ENCODE measurements at regions not wholly inside any gene's neighbourhood (a gene's known extent, or its start where the extent isn't known, plus 50 kb on each side); places are given as distances from the start of the nearest gene placed in this dataset.

GRCh38 chr10:28926932-28927331 lies 249.6 kb downstream of the BAMBI start:
- no peak overlapping the region for H3K4me3 ChIP-seq
- H3K9me3 ChIP-seq: no peaks in the 10 kb centered on the region
- TF ChIP-seq POLR2AphosphoS5 (IDR thresholded peaks at IDR 0.05): no peak
- no peak for TF ChIP-seq EP300 (IDR thresholded peaks at IDR 0.05)
- H3K36me3 ChIP-seq: no peaks in the 10 kb centered on the region
- WGBS: 93% methylated on average over 3 of the region's 3 CpGs
- DNase-seq (ENCODE audit: low spot score in 2 of 2): no peak
- no peak overlapping the region for H3K27ac ChIP-seq
- peaks cover 14% of the 10 kb centered on the region for H3K27me3 ChIP-seq
- no peaks in the 10 kb centered on the region for H3K4me1 ChIP-seq

- WGBS: 87% methylated on average over 2 of the region's 2 CpGs
- H3K9me3 ChIP-seq: no peaks in the 10 kb centered on the region
- TF ChIP-seq POLR2AphosphoS5 (IDR thresholded peaks at IDR 0.05): no peak
- TF ChIP-seq POLR2A (IDR thresholded peaks at IDR 0.05): no peak
- TF ChIP-seq EP300 (IDR thresholded peaks at IDR 0.05): no peak
- no peak for TF ChIP-seq CTCF (IDR thresholded peaks at IDR 0.05)
- DNase-seq (ENCODE audit: low spot score in 2 of 2): no peak
- no peaks in the 10 kb centered on the region for H3K36me3 ChIP-seq
- no peak overlapping the region for H3K4me3 ChIP-seq
- peaks cover 11% of the 10 kb centered on the region for H3K27me3 ChIP-seq
- no peaks in the 10 kb centered on the region for H3K4me1 ChIP-seq
- no peak overlapping the region for H3K27ac ChIP-seq
Measured at GRCh38 chr10:28928484-28928883, 251.2 kb downstream of the BAMBI start.

- 92% methylated on average over 3 of the region's 3 CpGs for WGBS
- TF ChIP-seq POLR2A (IDR thresholded peaks at IDR 0.05): no peak
- no peak for TF ChIP-seq POLR2AphosphoS5 (IDR thresholded peaks at IDR 0.05)
- TF ChIP-seq CTCF (IDR thresholded peaks at IDR 0.05): no peak
- no peak for TF ChIP-seq EP300 (IDR thresholded peaks at IDR 0.05)
Measured at GRCh38 chr10:28929942-28930341, 252.6 kb downstream of the BAMBI start.

GRCh38 chr10:28930514-28931495 lies 253.5 kb downstream of the BAMBI start:
- no peaks in the 10 kb centered on the region for H3K27me3 ChIP-seq
- TF ChIP-seq POLR2A (IDR thresholded peaks at IDR 0.05) (no peak), POLR2AphosphoS5 (IDR thresholded peaks at IDR 0.05) (no peak), CTCF (IDR thresholded peaks at IDR 0.05) (no peak)
- no peaks in the 10 kb centered on the region for H3K36me3 ChIP-seq
- H3K9me3 ChIP-seq: no peaks in the 10 kb centered on the region
- no peak overlapping the region for H3K27ac ChIP-seq
- H3K4me1 ChIP-seq: no peaks in the 10 kb centered on the region
- H3K4me3 ChIP-seq: no peak overlapping the region
- 50% methylated on average over 5 of the region's 5 CpGs for WGBS
- DNase-seq (ENCODE audit: low spot score in 2 of 2): no peak

More at GRCh38 chr10:28929942-28930341, 252.6 kb downstream of the BAMBI start:
- Histone ChIP-seq H3K27ac (no peak overlapping the region), H3K36me3 (no peaks in the 10 kb centered on the region), H3K4me3 (no peak overlapping the region), H3K9me3 (no peaks in the 10 kb centered on the region), H3K4me1 (no peaks in the 10 kb centered on the region), H3K27me3 (peaks cover 6% of the 10 kb centered on the region)
- DNase-seq (ENCODE audit: low spot score in 2 of 2): no peak

- H3K4me3 ChIP-seq: no peak overlapping the region
- no peaks in the 10 kb centered on the region for H3K9me3 ChIP-seq
- DNase-seq (ENCODE audit: low spot score in 2 of 2): no peak
- no peaks in the 10 kb centered on the region for H3K36me3 ChIP-seq
- peaks cover 9% of the 10 kb centered on the region for H3K27me3 ChIP-seq
- 75% methylated on average over 2 of the region's 2 CpGs for WGBS
- TF ChIP-seq CTCF (IDR thresholded peaks at IDR 0.05) (no peak), POLR2A (IDR thresholded peaks at IDR 0.05) (no peak), POLR2AphosphoS5 (IDR thresholded peaks at IDR 0.05) (no peak)
- H3K27ac ChIP-seq: no peak overlapping the region
- peaks cover 5% of the 10 kb centered on the region for H3K4me1 ChIP-seq
Measured at GRCh38 chr10:28935061-28935460, 257.7 kb downstream of the BAMBI start.
